ENCODE measurements at regions not wholly inside any gene's neighbourhood (a gene's known extent, or its start where the extent isn't known, plus 50 kb on each side); places are given as distances from the start of the nearest gene placed in this dataset.

GRCh38 chrX:69051901-69052300 is 113.4 kb downstream of the PJA1 start:
- H3K4me1 ChIP-seq = no peaks in the 10 kb centered on the region

DNA sequence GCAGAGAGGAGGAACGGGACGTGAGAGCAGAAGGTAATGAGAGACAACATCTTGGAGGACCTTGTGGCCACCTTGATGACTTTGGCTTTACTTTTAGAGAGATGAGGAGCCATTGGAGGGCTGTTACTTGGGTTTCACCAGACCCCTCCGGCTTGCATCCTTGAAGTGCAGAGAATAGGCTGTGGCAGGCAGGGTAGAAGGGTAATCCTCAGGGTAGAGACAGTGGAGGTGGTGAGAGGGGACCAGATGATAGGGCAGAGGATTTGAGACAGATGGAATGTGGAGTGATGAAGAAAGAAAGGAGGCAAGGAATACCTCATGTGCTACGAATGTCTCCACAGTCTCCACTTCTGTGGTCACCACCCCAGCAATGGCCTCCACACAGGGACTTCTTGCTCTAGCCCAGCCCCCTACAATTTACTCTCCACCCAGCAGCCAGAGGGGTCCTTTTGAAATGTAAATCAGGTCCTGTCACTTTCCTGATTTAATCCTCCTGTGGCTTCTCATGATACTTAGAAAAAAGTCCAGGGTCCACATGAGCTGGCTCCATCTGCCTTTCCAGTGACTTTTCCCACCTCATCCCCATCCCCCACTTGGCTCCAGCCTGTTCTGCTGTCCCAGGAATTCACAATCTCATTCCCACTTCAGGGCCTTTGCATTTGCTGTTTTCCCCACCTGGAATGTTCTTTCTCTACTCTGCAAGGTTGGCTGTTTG is 115.0 kb downstream of the PJA1 start:
- WGBS, 2 donors = 96% methylated on average over 4 of the region's 4 CpGs
- peaks cover 0 to 37% (median 0%) of the 10 kb centered on the region in 7 donors for H3K27me3 ChIP-seq
- no peaks in the 10 kb centered on the region for H3K9me3 ChIP-seq
- no peaks in the 10 kb centered on the region for H3K36me3 ChIP-seq
- ATAC-seq (no peak), DNase-seq (no peak)
- H3K27ac ChIP-seq = no peak overlapping the region
- TF ChIP-seq CTCF (IDR thresholded peaks at IDR 0.05) = no peak
- intact Hi-C loops (cut with DNase I) = loop anchor here in 1 of 10 donors (10.0 kb wide), 1 partner anchor 505 kb away; no protein-coding TSS in a partner anchor
- H3K4me1 ChIP-seq = no peaks in the 10 kb centered on the region
- H3K4me3 ChIP-seq = no peak overlapping the region

More at GRCh38 chrX:69051901-69052300, 113.4 kb downstream of the PJA1 start:
- no peaks in the 10 kb centered on the region for H3K36me3 ChIP-seq
- DNase-seq = no peak
- no peak overlapping the region for H3K27ac ChIP-seq
- intact Hi-C loops (cut with DNase I) = loop anchor here in 1 of 10 donors (10.0 kb wide), 1 partner anchor 507 kb away; no protein-coding TSS in a partner anchor
- no peak overlapping the region for H3K4me3 ChIP-seq
- peaks cover 0 to 32% (median 0%) of the 10 kb centered on the region in 7 donors for H3K27me3 ChIP-seq
- no peak for TF ChIP-seq CTCF (IDR thresholded peaks at IDR 0.05)
- ATAC-seq = no peak
- WGBS, 2 donors = 87 to 93% methylated on average over 3 of the region's 3 CpGs
- H3K9me3 ChIP-seq = no peaks in the 10 kb centered on the region

DNA sequence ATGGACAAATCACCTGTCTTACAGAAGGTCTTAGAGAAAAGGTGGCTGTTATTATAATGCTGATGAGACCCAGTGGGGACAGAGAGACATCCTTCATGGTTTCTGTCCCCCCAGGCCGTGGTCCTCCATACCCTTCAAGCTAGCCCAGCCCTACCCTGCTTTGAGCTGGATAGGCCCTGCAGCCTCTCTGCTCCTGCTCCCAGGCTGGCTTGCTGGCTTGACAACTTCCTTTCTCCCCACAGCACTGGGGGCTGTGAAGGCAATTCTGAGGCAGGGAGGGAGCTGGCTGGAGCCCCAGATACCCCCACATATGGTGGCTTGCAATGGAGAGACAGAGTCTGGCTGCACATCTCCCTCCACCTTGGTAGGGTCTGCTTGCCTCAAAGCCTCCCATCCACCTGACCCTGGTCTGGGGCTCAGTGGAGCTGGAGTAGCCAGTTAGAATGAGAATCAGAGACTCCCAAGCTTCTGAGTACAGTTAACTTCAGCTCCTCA is 118.2 kb downstream of the PJA1 start:
- no peak for TF ChIP-seq CTCF (IDR thresholded peaks at IDR 0.05)
- DNase-seq = no peak
- intact Hi-C loops (cut with DNase I) = no loop called here
- peaks cover 0 to 7% (median 0%) of the 10 kb centered on the region in 11 donors for H3K9me3 ChIP-seq
- peaks cover 0 to 45% (median 0%) of the 10 kb centered on the region in 7 donors for H3K27me3 ChIP-seq
- no peaks in the 10 kb centered on the region for H3K36me3 ChIP-seq
- no peaks in the 10 kb centered on the region for H3K4me1 ChIP-seq
- H3K4me3 ChIP-seq = no peak overlapping the region
- no peak overlapping the region for H3K27ac ChIP-seq
- WGBS, 2 donors = 94 to 100% methylated on average over 1 of the region's 1 CpG
- no peak for ATAC-seq

- Histone ChIP-seq H3K4me3 (no peak overlapping the region), H3K4me1 (no peaks in the 10 kb centered on the region), H3K9me3 (peaks cover 0 to 7% (median 0%) of the 10 kb centered on the region in 11 donors), H3K27me3 (peaks cover 0 to 50% (median 0%) of the 10 kb centered on the region in 7 donors), H3K27ac (no peak overlapping the region), H3K36me3 (no peaks in the 10 kb centered on the region)
- no peak for TF ChIP-seq CTCF (IDR thresholded peaks at IDR 0.05)
- DNase-seq (no peak), ATAC-seq (no peak)
- WGBS, 2 donors = 91 to 100% methylated on average over 2 of the region's 2 CpGs
- intact Hi-C loops (cut with DNase I) = no loop called here
Observed at GRCh38 chrX:69045616-69046345, 119.5 kb downstream of the PJA1 start.

All from heart right ventricle (tissue), 16 donors.